ENCODE measurements at regions not wholly inside any gene's neighbourhood (a gene's known extent, or its start where the extent isn't known, plus 50 kb on each side); places are given as distances from the start of the nearest gene placed in this dataset.

GRCh38 chr14:98808494-98809407 is 463.2 kb downstream of the BCL11B start:
- ATAC-seq (no peak), DNase-seq (no peak)
- intact Hi-C loops (cut with DNase I, micrococcal nuclease) = no loop called here

- DNase-seq = no peak
- ATAC-seq = no peak
- intact Hi-C loops (cut with DNase I, micrococcal nuclease) = no loop called here
Measured at GRCh38 chr14:98816195-98816594, 455.8 kb downstream of the BCL11B start.

- DNase-seq (no peak), ATAC-seq (no peak)
- intact Hi-C loops (cut with DNase I, micrococcal nuclease) = no loop called here
Measured at GRCh38 chr14:98816720-98817119, 455.3 kb downstream of the BCL11B start.

- ATAC-seq = no peak
- DNase-seq = no peak
- intact Hi-C loops (cut with DNase I, micrococcal nuclease) = no loop called here
Measured at GRCh38 chr14:98819132-98819866, 452.7 kb downstream of the BCL11B start.

GRCh38 chr14:98819867-98820206 is 452.2 kb downstream of the BCL11B start:
- DNase-seq = no peak
- intact Hi-C loops (cut with DNase I, micrococcal nuclease) = no loop called here
- ATAC-seq = no peak

- ATAC-seq (no peak), DNase-seq (no peak)
- intact Hi-C loops (cut with DNase I, micrococcal nuclease) = no loop called here
Measured at GRCh38 chr14:98822917-98823316, 449.1 kb downstream of the BCL11B start.

GRCh38 chr14:98826618-98827017 is 445.4 kb downstream of the BCL11B start:
- ATAC-seq (no peak), DNase-seq (no peak)
- intact Hi-C loops (cut with DNase I, micrococcal nuclease) = no loop called here

- intact Hi-C loops (cut with DNase I, micrococcal nuclease) = no loop called here
- ATAC-seq (no peak), DNase-seq (no peak)
Measured at GRCh38 chr14:98834119-98834518, 437.9 kb downstream of the BCL11B start.

GRCh38 chr14:98835051-98835824 is 436.8 kb downstream of the BCL11B start:
- DNase-seq (no peak), ATAC-seq (no peak)
- intact Hi-C loops (cut with DNase I, micrococcal nuclease) = no loop called here

GRCh38 chr14:98835825-98836100 is 436.2 kb downstream of the BCL11B start:
- ATAC-seq (no peak), DNase-seq (no peak)
- intact Hi-C loops (cut with DNase I, micrococcal nuclease) = no loop called here

- ATAC-seq = no peak
- intact Hi-C loops (cut with DNase I, micrococcal nuclease) = no loop called here
- DNase-seq = no peak
Measured at GRCh38 chr14:98840091-98840490, 431.9 kb downstream of the BCL11B start.

- DNase-seq = no peak
- intact Hi-C loops (cut with DNase I, micrococcal nuclease) = no loop called here
- ATAC-seq = no peak
Measured at GRCh38 chr14:98840511-98840910, 431.5 kb downstream of the BCL11B start.

GRCh38 chr14:98844456-98844855 is 427.5 kb downstream of the BCL11B start:
- DNase-seq = no peak
- intact Hi-C loops (cut with DNase I, micrococcal nuclease) = no loop called here
- no peak for ATAC-seq

GRCh38 chr14:98847521-98848468 is 424.2 kb downstream of the BCL11B start:
- ATAC-seq (no peak), DNase-seq (no peak)
- intact Hi-C loops (cut with DNase I, micrococcal nuclease) = no loop called here

- DNase-seq (no peak), ATAC-seq (no peak)
- intact Hi-C loops (cut with DNase I, micrococcal nuclease) = no loop called here
Measured at GRCh38 chr14:98853063-98853729, 418.8 kb downstream of the BCL11B start.

GRCh38 chr14:98855926-98856715 is 415.9 kb downstream of the BCL11B start:
- DNase-seq (no peak), ATAC-seq (no peak)
- intact Hi-C loops (cut with DNase I, micrococcal nuclease) = no loop called here

- intact Hi-C loops (cut with DNase I, micrococcal nuclease) = no loop called here
- no peak for ATAC-seq
Measured at GRCh38 chr14:98858158-98858557, 413.8 kb downstream of the BCL11B start.

GRCh38 chr14:98858561-98858960 is 413.4 kb downstream of the BCL11B start:
- ATAC-seq (no peak), DNase-seq (no peak)
- intact Hi-C loops (cut with DNase I, micrococcal nuclease) = no loop called here

More at GRCh38 chr14:98858158-98858557, 413.8 kb downstream of the BCL11B start:
- DNase-seq = no peak
